ENCODE measurements at regions not wholly inside any gene's neighbourhood (a gene's known extent, or its start where the extent isn't known, plus 50 kb on each side); places are given as distances from the start of the nearest gene placed in this dataset.

DNA sequence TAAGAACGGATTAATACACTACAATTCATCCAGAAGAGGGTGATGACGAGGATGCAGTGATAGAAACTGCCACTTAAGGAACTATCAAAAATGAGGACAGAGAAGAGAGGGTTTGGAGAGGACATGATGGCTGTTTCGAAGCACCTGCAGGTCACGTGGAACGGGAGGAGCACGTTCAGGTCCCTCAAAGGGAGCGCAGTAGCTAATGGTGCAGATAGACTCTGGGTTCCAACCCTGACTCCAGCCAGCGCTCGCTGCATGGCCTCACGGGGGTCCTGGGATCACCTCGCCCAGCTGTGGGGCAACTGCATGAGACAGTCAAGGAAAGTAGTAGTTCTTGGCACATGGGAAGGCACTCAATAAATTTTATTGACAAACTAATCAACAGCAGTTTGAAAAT is 208.6 kb upstream of the RNF32 start:
- H3K4me2 ChIP-seq (replicated peaks; ENCODE audit: low read depth, low read length, poor library complexity, severe bottlenecking) = no peak overlapping the region
- no peak overlapping the region for H2AFZ ChIP-seq (ENCODE audit: insufficient read depth, low read depth, low read length, poor library complexity, severe bottlenecking)
- Mint-ChIP-seq H3K4me3 (no peak overlapping the region), H3K9me3 (ENCODE audit: insufficient read depth) (no peaks in the 10 kb centered on the region), H3K27ac (no peak overlapping the region), H3K27me3 (peaks cover 9% of the 10 kb centered on the region), H3K4me1 (no peaks in the 10 kb centered on the region)
- H3K27ac ChIP-seq (ENCODE audit: low read length in 2 of 2) = no peak overlapping the region
- no peak overlapping the region for H3K9ac ChIP-seq (ENCODE audit: low read length)
- no peaks in the 10 kb centered on the region for H3K27me3 ChIP-seq (replicated peaks in 1 of 4; ENCODE audit: control extremely low read depth in 1 of 4, control insufficient read depth in 3 of 4, insufficient read depth in 4 of 4, low read length in 3 of 4)
- WGBS (ENCODE audit: insufficient coverage) = 87% methylated on average over 9 of the region's 11 CpGs
- H3K36me3 ChIP-seq (replicated peaks in 1 of 2; ENCODE audit: control extremely low read depth in 1 of 2, control insufficient read depth in 1 of 2, extremely low read depth in 1 of 2, insufficient read depth in 2 of 2, low read length in 1 of 2) = no peaks in the 10 kb centered on the region
- POLR2A ChIA-PET = no interaction called here
- H3K79me2 ChIP-seq (ENCODE audit: control insufficient read depth, insufficient read depth, low read length) = no peaks in the 10 kb centered on the region
- H3K9me3 ChIP-seq (ENCODE audit: control extremely low read depth in 1 of 3, control insufficient read depth in 2 of 3, insufficient read depth in 1 of 3, low read length in 2 of 3) = no peaks in the 10 kb centered on the region
- intact Hi-C loops (cut with micrococcal nuclease) = no loop called here
- CTCF ChIA-PET = no interaction called here
- no peak for DNase-seq
- no peak overlapping the region for H3K4me3 ChIP-seq (ENCODE audit: control extremely low read depth in 1 of 5, extremely low read depth in 1 of 5, insufficient read depth in 1 of 5, low read depth in 2 of 5, low read length in 4 of 5)
- no peak for TF ChIP-seq EZH2 (IDR thresholded peaks at IDR 0.05; ENCODE audit: borderline replicate concordance, insufficient read depth, low read depth, low read length, poor library complexity, severe bottlenecking)
- TF ChIP-seq, protein P1, sequence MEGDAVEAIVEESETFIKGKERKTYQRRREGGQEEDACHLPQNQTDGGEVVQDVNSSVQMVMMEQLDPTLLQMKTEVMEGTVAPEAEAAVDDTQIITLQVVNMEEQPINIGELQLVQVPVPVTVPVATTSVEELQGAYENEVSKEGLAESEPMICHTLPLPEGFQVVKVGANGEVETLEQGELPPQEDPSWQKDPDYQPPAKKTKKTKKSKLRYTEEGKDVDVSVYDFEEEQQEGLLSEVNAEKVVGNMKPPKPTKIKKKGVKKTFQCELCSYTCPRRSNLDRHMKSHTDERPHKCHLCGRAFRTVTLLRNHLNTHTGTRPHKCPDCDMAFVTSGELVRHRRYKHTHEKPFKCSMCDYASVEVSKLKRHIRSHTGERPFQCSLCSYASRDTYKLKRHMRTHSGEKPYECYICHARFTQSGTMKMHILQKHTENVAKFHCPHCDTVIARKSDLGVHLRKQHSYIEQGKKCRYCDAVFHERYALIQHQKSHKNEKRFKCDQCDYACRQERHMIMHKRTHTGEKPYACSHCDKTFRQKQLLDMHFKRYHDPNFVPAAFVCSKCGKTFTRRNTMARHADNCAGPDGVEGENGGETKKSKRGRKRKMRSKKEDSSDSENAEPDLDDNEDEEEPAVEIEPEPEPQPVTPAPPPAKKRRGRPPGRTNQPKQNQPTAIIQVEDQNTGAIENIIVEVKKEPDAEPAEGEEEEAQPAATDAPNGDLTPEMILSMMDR (IDR thresholded peaks at IDR 0.05) = no peak
- no peaks in the 10 kb centered on the region for H3K4me1 ChIP-seq (ENCODE audit: control insufficient read depth in 2 of 2, insufficient read depth in 2 of 2, low read length in 2 of 2)
- no peak for ATAC-seq (ENCODE audit: low read depth)
- H4K20me1 ChIP-seq (ENCODE audit: control insufficient read depth, insufficient read depth, low read length, poor library complexity, severe bottlenecking) = no peaks in the 10 kb centered on the region

DNA sequence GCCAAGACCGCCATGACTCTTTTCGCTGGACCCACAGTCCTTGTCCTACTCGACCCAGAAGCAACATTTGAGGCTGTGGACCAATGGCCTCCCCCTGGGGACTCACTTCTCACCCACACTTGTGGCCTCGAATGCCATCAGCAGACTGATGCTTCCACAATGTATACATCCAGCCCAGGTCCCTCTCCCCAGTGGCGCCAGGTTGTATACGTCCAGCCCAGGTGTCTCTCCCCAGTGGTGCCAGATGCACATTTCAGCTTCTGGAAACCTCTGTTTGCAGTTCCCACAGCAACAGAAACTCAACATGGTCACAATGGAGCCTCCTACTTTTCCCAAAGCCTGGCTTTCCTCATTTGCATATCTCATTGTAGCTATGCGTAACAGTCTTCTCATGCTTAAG is 210.5 kb upstream of the RNF32 start:
- peaks cover 14% of the 10 kb centered on the region for H3K27me3 Mint-ChIP-seq
- CTCF ChIA-PET = no interaction called here
- no peak overlapping the region for H3K4me3 Mint-ChIP-seq
- Histone ChIP-seq H3K27me3 (replicated peaks in 1 of 4; ENCODE audit: control extremely low read depth in 1 of 4, control insufficient read depth in 3 of 4, insufficient read depth in 4 of 4, low read length in 3 of 4) (peaks cover 0 to under 1% (median 0%) of the 10 kb centered on the region in 4 experiments), H3K79me2 (ENCODE audit: control insufficient read depth, insufficient read depth, low read length) (no peaks in the 10 kb centered on the region), H4K20me1 (ENCODE audit: control insufficient read depth, insufficient read depth, low read length, poor library complexity, severe bottlenecking) (no peaks in the 10 kb centered on the region), H3K27ac (ENCODE audit: low read length in 2 of 2) (no peak overlapping the region), H3K9me3 (ENCODE audit: control extremely low read depth in 1 of 3, control insufficient read depth in 2 of 3, insufficient read depth in 1 of 3, low read length in 2 of 3) (no peaks in the 10 kb centered on the region), H2AFZ (ENCODE audit: insufficient read depth, low read depth, low read length, poor library complexity, severe bottlenecking) (no peak overlapping the region), H3K9ac (ENCODE audit: low read length) (no peak overlapping the region), H3K4me1 (ENCODE audit: control insufficient read depth in 2 of 2, insufficient read depth in 2 of 2, low read length in 2 of 2) (no peaks in the 10 kb centered on the region), H3K4me2 (replicated peaks; ENCODE audit: low read depth, low read length, poor library complexity, severe bottlenecking) (no peak overlapping the region), H3K4me3 (ENCODE audit: control extremely low read depth in 1 of 5, extremely low read depth in 1 of 5, insufficient read depth in 1 of 5, low read depth in 2 of 5, low read length in 4 of 5) (no peak overlapping the region), H3K36me3 (replicated peaks in 1 of 2; ENCODE audit: control extremely low read depth in 1 of 2, control insufficient read depth in 1 of 2, extremely low read depth in 1 of 2, insufficient read depth in 2 of 2, low read length in 1 of 2) (no peaks in the 10 kb centered on the region)
- H3K4me1 Mint-ChIP-seq = no peaks in the 10 kb centered on the region
- intact Hi-C loops (cut with micrococcal nuclease) = no loop called here
- no peaks in the 10 kb centered on the region for H3K9me3 Mint-ChIP-seq (ENCODE audit: insufficient read depth)
- DNase-seq = no peak
- 83% methylated on average over 6 of the region's 7 CpGs for WGBS (ENCODE audit: insufficient coverage)
- TF ChIP-seq, protein P1 (IDR thresholded peaks at IDR 0.05) = no peak
- no peak for TF ChIP-seq EZH2 (IDR thresholded peaks at IDR 0.05; ENCODE audit: borderline replicate concordance, insufficient read depth, low read depth, low read length, poor library complexity, severe bottlenecking)
- POLR2A ChIA-PET = no interaction called here
- ATAC-seq (ENCODE audit: low read depth) = no peak
- no peak overlapping the region for H3K27ac Mint-ChIP-seq

Data from B cell (primary cell).